Spleen (tissue), 11 donors: ENCODE measurements at regions not wholly inside any gene's neighbourhood (a gene's known extent, or its start where the extent isn't known, plus 50 kb on each side); places are given as distances from the start of the nearest gene placed in this dataset.
A peak's percentile ranks its signal among the peaks of the same experiment; 100 is the strongest.

Experiments used
- DNase-seq: peaks from one replicate; pipeline ENCODE4 v3.0.0-alpha.2; 2020
- H3K27ac ChIP-seq, 8 donors: fragments of 200-600 bp; sonication (generic) in 7 of 8; 1 replicate in 4 of 8; 2 replicates in 4 of 8; pipeline versions ENCODE4 v1.5.0 to v1.8.0; 2016 to 2021; ENCODE audit warnings: inconsistent platforms in 4 of 8, mild to moderate bottlenecking in 4 of 8, moderate library complexity in 1 of 8
- H3K27me3 ChIP-seq, 7 donors: fragments of 200-600 bp; sonication (generic) in 6 of 7; replicated peaks in 1 of 7; 1 replicate in 4 of 7; 2 replicates in 3 of 7; pipeline versions ENCODE4 v1.5.0 to v1.8.0; 2016 to 2021; ENCODE audit warnings: inconsistent platforms in 3 of 7, mild to moderate bottlenecking in 1 of 7
- H3K36me3 ChIP-seq, 6 donors: fragments of 200-600 bp; sonication (generic) in 5 of 6; 1 replicate in 4 of 6; 2 replicates in 2 of 6; pipeline versions ENCODE4 v1.5.0 to v1.8.0; 2016 to 2021; ENCODE audit warnings: inconsistent platforms in 2 of 6
- H3K4me1 ChIP-seq, 6 donors: fragments of 200-600 bp; sonication (generic) in 5 of 6; 1 replicate in 3 of 6; 2 replicates in 3 of 6; pipeline versions ENCODE4 v1.5.0 to v1.8.0; 2016 to 2021; ENCODE audit warnings: inconsistent platforms in 3 of 6
- H3K4me3 ChIP-seq, 8 donors: fragments of 200-600 bp; sonication (generic) in 7 of 8; 1 replicate in 4 of 8; 2 replicates in 4 of 8; pipeline versions ENCODE4 v1.5.0 to v1.8.0; 2016 to 2021; ENCODE audit warnings: inconsistent platforms in 4 of 8, mild to moderate bottlenecking in 4 of 8, moderate library complexity in 2 of 8
- H3K9me3 ChIP-seq, 8 donors: fragments of 200-600 bp; sonication (generic) in 7 of 8; 1 replicate in 4 of 8; 2 replicates in 4 of 8; pipeline versions ENCODE4 v1.5.0 to v1.8.0; 2016 to 2021; ENCODE audit warnings: inconsistent platforms in 4 of 8
- POLR2A ChIP-seq, 3 donors: fragments of 450-650 bp; IDR thresholded peaks; one replicate each; pipeline ENCODE4 v1.5.1; 2017; ENCODE audit warnings: antibody characterized with exemption in 3 of 3, mild to moderate bottlenecking in 1 of 3
- POLR2AphosphoS5 ChIP-seq, 3 donors: sonication (generic); formaldehyde crosslinking; IDR thresholded peaks; one replicate each; pipeline ENCODE4 v1.5.1; 2017; ENCODE audit warnings: antibody characterized with exemption in 3 of 3
- WGBS, 5 donors: extraction: QIAGEN DNeasy Blood & Tissue Kit in 3 of 5; methylation state at CpG; one replicate each; pipeline versions ENCODE4 v1.1.5 to v1.1.7; 2013 to 2018; 5-methylcytosine and 5-hydroxymethylcytosine counted together
- intact Hi-C: fragments of 100-400 bp; cut with DNase I; formaldehyde crosslinking; loops from one replicate; pipeline ENCODE4 v1.15.0; 2023; ENCODE audit warnings: low total_unique reads
- TF ChIP-seq, protein P1 (sequence below), 11 experiments: fragments of 200-600 bp in 7 of 11; fragments of 450-650 bp in 4 of 11; sonication (generic) in 4 of 11; IDR thresholded peaks in 8 of 11; conservative IDR thresholded peaks in 3 of 11; 1 replicate in 7 of 11; 2 replicates in 4 of 11; pipeline versions ENCODE4 v1.4.0 to v1.8.0; 2016 to 2021; ENCODE audit warnings: antibody characterized with exemption in 11 of 11, inconsistent platforms in 4 of 11, mild to moderate bottlenecking in 1 of 11
- donor health status: healthy with polysubstance abuse.
- donor health status: DM: no; HTN: no; CAD: no; lungs with moderate emphysema.
- donor health status: DM: no; HTN: no; CAD: no.
- donor health status: Bipolar disorder and iron deficiency.
- donor health status: healthy.
- donor health status: DM: no; HTN: no; CAD: no.
- donor health status: DM: yes; HTN: yes; CAD: no.

DNA sequence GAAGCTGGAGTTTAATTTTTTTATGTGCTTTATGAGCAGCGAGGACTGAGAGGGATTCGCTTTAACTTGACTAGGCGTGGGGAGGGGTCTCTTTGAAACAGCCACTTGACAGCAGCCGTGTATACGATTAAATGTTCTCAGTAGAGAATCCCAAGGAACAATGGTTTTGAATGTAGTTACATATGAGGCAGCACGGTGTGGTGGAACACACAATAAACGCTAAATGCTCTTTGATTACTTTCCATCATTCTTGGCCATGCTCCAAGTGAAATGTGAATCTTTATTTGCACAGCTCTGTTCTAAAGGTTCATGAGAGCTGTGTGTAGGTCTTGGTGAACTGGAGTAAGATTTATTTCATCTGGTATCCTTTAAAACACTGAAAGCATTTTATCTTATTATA lies 251.4 kb upstream of the TGFBR2 start:
- DNase-seq: no peak
- Histone ChIP-seq H3K9me3 (no peaks in the 10 kb centered on the region), H3K36me3 (no peaks in the 10 kb centered on the region), H3K4me3 (no peak overlapping the region), H3K27me3 (no peaks in the 10 kb centered on the region), H3K4me1 (peaks cover 19 to 47% (median 32%) of the 10 kb centered on the region in 6 donors), H3K27ac (peak overlapping the region in 5 of 8 donors; percentile 7 to 79 (median 55))
- intact Hi-C loops: no loop called here
- WGBS, 5 donors: 74 to 89% (median 85%) methylated on average over 7 of the region's 7 CpGs
- TF ChIP-seq, protein P1, sequence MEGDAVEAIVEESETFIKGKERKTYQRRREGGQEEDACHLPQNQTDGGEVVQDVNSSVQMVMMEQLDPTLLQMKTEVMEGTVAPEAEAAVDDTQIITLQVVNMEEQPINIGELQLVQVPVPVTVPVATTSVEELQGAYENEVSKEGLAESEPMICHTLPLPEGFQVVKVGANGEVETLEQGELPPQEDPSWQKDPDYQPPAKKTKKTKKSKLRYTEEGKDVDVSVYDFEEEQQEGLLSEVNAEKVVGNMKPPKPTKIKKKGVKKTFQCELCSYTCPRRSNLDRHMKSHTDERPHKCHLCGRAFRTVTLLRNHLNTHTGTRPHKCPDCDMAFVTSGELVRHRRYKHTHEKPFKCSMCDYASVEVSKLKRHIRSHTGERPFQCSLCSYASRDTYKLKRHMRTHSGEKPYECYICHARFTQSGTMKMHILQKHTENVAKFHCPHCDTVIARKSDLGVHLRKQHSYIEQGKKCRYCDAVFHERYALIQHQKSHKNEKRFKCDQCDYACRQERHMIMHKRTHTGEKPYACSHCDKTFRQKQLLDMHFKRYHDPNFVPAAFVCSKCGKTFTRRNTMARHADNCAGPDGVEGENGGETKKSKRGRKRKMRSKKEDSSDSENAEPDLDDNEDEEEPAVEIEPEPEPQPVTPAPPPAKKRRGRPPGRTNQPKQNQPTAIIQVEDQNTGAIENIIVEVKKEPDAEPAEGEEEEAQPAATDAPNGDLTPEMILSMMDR (IDR thresholded peaks at IDR 0.05 in 8 of 11, conservative IDR thresholded peaks at IDR 0.05 in 3 of 11): no peak
- TF ChIP-seq POLR2A (IDR thresholded peaks at IDR 0.05) (no peak), POLR2AphosphoS5 (IDR thresholded peaks at IDR 0.05) (no peak)

DNA sequence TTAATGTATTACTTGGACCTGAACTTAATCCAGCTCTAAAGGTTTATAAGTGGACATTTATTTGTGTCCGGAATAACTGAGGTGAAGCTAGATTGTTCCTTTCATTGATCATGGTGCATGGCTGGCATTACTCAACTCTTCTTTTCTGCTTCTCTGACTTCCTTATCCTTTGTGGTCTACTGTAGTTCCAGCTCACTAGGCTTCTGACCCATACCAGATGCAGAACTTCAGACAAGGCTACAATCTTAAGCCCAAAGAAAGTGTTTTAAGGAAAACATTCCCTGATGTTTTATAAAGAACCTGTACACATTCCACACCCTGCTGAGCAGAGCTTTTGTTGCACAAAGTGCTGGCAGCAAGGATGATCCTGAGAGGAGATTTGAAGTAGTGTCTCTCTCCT lies 250.8 kb upstream of the TGFBR2 start:
- 55 to 74% (median 63%) methylated on average over 1 of the region's 1 CpG for WGBS, 5 donors
- DNase-seq: no peak
- peak overlapping the region in 2 of 8 donors; percentile 71 to 79 for H3K27ac ChIP-seq
- no peaks in the 10 kb centered on the region for H3K36me3 ChIP-seq
- no peaks in the 10 kb centered on the region for H3K27me3 ChIP-seq
- peaks cover 19 to 43% (median 32%) of the 10 kb centered on the region in 6 donors for H3K4me1 ChIP-seq
- TF ChIP-seq POLR2A (IDR thresholded peaks at IDR 0.05) (no peak), POLR2AphosphoS5 (IDR thresholded peaks at IDR 0.05) (no peak)
- TF ChIP-seq, protein P1 (IDR thresholded peaks at IDR 0.05 in 8 of 11, conservative IDR thresholded peaks at IDR 0.05 in 3 of 11): no peak
- no peak overlapping the region for H3K4me3 ChIP-seq
- intact Hi-C loops: no loop called here
- no peaks in the 10 kb centered on the region for H3K9me3 ChIP-seq

DNA sequence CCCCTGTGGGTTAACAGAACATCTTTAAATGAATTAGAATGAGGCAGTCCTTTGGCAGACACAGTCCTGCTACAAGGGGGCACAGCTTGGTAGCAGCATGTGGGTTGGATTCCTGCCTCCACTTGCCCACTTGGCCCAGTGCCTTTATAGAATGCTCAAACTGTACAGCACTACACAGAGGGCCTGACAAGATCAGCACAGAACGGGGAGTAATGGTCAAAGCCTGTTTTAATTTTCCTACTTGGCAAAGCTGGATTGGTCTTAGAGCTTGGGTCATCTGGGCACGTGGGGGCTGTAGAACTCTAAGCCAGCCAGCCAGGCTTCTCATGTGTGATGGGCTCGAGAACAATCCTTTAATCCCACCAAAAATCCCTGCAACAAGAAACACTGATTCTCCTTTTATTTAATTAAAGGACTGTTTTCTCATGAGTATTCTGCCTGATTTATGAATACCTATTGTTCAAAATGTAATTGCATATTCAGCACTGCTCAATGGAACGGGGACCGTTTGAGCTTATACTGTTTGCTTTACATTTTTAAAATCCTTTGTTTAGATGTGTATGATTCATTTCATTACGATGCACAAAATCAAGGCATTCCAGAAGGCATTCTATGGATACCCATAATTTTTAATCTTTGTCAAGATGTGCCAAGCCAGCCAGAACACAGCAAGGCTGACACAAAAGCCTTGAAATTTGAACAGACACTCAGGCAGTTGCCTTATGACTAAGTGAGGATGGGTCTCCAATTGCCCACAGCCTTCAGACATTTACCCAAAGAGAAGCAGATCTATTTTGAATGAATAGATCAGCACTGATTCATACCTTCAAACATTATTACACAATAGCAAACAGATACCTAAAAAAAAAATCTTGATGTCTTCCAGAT lies 249.3 kb upstream of the TGFBR2 start:
- H3K4me1 ChIP-seq: peaks cover 19 to 43% (median 32%) of the 10 kb centered on the region in 6 donors
- no peak overlapping the region for H3K27ac ChIP-seq
- no peaks in the 10 kb centered on the region for H3K36me3 ChIP-seq
- intact Hi-C loops: no loop called here
- H3K27me3 ChIP-seq: no peaks in the 10 kb centered on the region
- WGBS, 5 donors: 91 to 95% (median 93%) methylated on average over 6 of the region's 6 CpGs
- TF ChIP-seq, protein P1 (IDR thresholded peaks at IDR 0.05 in 8 of 11, conservative IDR thresholded peaks at IDR 0.05 in 3 of 11): no peak
- TF ChIP-seq POLR2A (IDR thresholded peaks at IDR 0.05): no peak
- no peak for TF ChIP-seq POLR2AphosphoS5 (IDR thresholded peaks at IDR 0.05)
- DNase-seq: peak; percentile 35
- H3K9me3 ChIP-seq: no peaks in the 10 kb centered on the region
- no peak overlapping the region for H3K4me3 ChIP-seq

DNA sequence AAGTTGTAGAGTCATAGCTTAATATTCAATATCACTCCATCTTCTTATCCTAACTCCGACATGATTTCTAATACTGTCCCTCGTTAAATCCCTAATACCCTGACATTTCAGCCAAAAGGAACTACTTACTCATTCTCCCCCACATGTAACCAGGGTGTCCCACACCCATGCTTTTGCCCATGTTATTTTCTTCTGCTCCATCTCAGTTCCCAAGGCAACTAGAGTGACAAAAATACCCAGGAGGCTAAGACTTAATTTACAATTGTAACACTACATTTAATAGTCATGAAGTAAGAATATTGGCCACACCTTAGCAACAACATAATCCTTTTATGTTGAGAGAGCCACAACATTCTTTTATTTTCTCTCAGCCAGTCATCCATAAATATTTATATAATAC lies 248.5 kb upstream of the TGFBR2 start:
- H3K4me1 ChIP-seq: peaks cover 14 to 36% (median 32%) of the 10 kb centered on the region in 6 donors
- intact Hi-C loops: no loop called here
- TF ChIP-seq, protein P1 (IDR thresholded peaks at IDR 0.05 in 8 of 11, conservative IDR thresholded peaks at IDR 0.05 in 3 of 11): no peak
- TF ChIP-seq POLR2A (IDR thresholded peaks at IDR 0.05): no peak
- no peak for TF ChIP-seq POLR2AphosphoS5 (IDR thresholded peaks at IDR 0.05)
- no peaks in the 10 kb centered on the region for H3K9me3 ChIP-seq
- no peak overlapping the region for H3K4me3 ChIP-seq
- H3K36me3 ChIP-seq: no peaks in the 10 kb centered on the region
- no peak for DNase-seq
- H3K27me3 ChIP-seq: no peaks in the 10 kb centered on the region
- H3K27ac ChIP-seq: no peak overlapping the region
- WGBS, 5 donors: 85 to 96% (median 87%) methylated on average over 2 of the region's 2 CpGs
